SK-N-MC (cell line): ENCODE measurements at regions not wholly inside any gene's neighbourhood (a gene's known extent, or its start where the extent isn't known, plus 50 kb on each side); places are given as distances from the start of the nearest gene placed in this dataset.

ENCODE experiments used
- EZH2 ChIP-seq: fragments of 200-600 bp; sonication (generic); IDR thresholded peaks from one replicate; pipeline ENCODE4 v1.6.1; 2017; ENCODE audit warnings: antibody characterized with exemption
- POLR2AphosphoS5 ChIP-seq: IDR thresholded peaks from 2 replicates; pipeline ENCODE4 v1.6.1; 2012; ENCODE audit warnings: mild to moderate bottlenecking, low read depth, low read length, borderline replicate concordance

- TF ChIP-seq EZH2 (no peak), POLR2AphosphoS5 (no peak)
Measured at GRCh38 chr4:60422439-60422838, 777.7 kb upstream of the ADGRL3 start.
